ENCODE measurements at regions not wholly inside any gene's neighbourhood (a gene's known extent, or its start where the extent isn't known, plus 50 kb on each side); places are given as distances from the start of the nearest gene placed in this dataset.

GRCh38 chr2:224104668-224105386, 65.7 kb upstream of the SERPINE2 start:
- TF ChIP-seq RNF2 (IDR thresholded peaks at IDR 0.05; ENCODE audit: borderline replicate concordance, low read depth, low read length, missing control alignments, poor library complexity, severe bottlenecking) = no peak
- no peak for TF ChIP-seq SP4 (IDR thresholded peaks at IDR 0.05; ENCODE audit: low read length)
- TF ChIP-seq ASH2L (IDR thresholded peaks at IDR 0.05; ENCODE audit: low read length) = no peak
- TF ChIP-seq MAFK (IDR thresholded peaks at IDR 0.05; ENCODE audit: low read depth, low read length) = no peak
- TF ChIP-seq SP2 (IDR thresholded peaks at IDR 0.05; ENCODE audit: low read length) = no peak
- TF ChIP-seq SRF (IDR thresholded peaks at IDR 0.05; ENCODE audit: low read depth, low read length) = no peak
- TF ChIP-seq SUZ12 (IDR thresholded peaks at IDR 0.05; ENCODE audit: low read length) = no peak
- TF ChIP-seq RBBP5 (IDR thresholded peaks at IDR 0.05; ENCODE audit: borderline replicate concordance, low read depth, low read length) = no peak
- no peaks in the 10 kb centered on the region for H3K9me3 ChIP-seq (ENCODE audit: insufficient read depth in 2 of 2, low read depth in 1 of 2, low read length in 1 of 2)
- H3K23me2 ChIP-seq (ENCODE audit: low read depth, low read length) = no peaks in the 10 kb centered on the region
- no peak overlapping the region for H3K4me2 ChIP-seq (ENCODE audit: insufficient read depth in 1 of 2, low read depth in 2 of 2, low read length in 2 of 2)
- no peak overlapping the region for H2BK15ac ChIP-seq (ENCODE audit: low read length)
- no peak overlapping the region for H3K4me3 ChIP-seq (ENCODE audit: extremely low read depth in 1 of 4, insufficient read depth in 2 of 4, low read depth in 3 of 4, low read length in 4 of 4)
- ChIA-PET POLR2A (ENCODE audit: partially characterized antibody) (no interaction called here), CTCF (ENCODE audit: partially characterized antibody) (no interaction called here)
- FAIRE-seq (no peak), DNase-seq (ENCODE audit: low read depth in 1 of 2, low spot score in 2 of 2) (no peak)
- H4K5ac ChIP-seq (ENCODE audit: insufficient read length, low read depth, low read length) = no peak overlapping the region
- no peak overlapping the region for H3K18ac ChIP-seq (ENCODE audit: extremely low read depth, low read length)
- H3K79me1 ChIP-seq (ENCODE audit: low read depth, low read length) = no peaks in the 10 kb centered on the region
- H2AFZ ChIP-seq (ENCODE audit: low read length) = no peak overlapping the region
- H4K8ac ChIP-seq (ENCODE audit: extremely low read depth, insufficient read depth, low read length) = no peak overlapping the region
- no peak overlapping the region for H3K56ac ChIP-seq (replicated peaks; ENCODE audit: insufficient read length, low read depth, low read length)
- no peaks in the 10 kb centered on the region for H3K79me2 ChIP-seq (ENCODE audit: control insufficient read depth in 1 of 2, insufficient read depth in 2 of 2, low read length in 2 of 2)
- no peaks in the 10 kb centered on the region for H4K20me1 ChIP-seq (replicated peaks in 1 of 2; ENCODE audit: control insufficient read depth in 1 of 2, insufficient read depth in 2 of 2, low read length in 2 of 2)
- no peak overlapping the region for H2BK12ac ChIP-seq (ENCODE audit: low read depth, low read length)
- H3K27me3 ChIP-seq (replicated peaks in 1 of 4; ENCODE audit: control insufficient read depth in 3 of 4, extremely low read depth in 1 of 4, insufficient read depth in 3 of 4, low read length in 3 of 4) = no peaks in the 10 kb centered on the region
- no peak overlapping the region for H2AK5ac ChIP-seq (ENCODE audit: low read depth, low read length)
- H3K4me1 ChIP-seq (replicated peaks in 1 of 4; ENCODE audit: control insufficient read depth in 3 of 4, insufficient read depth in 4 of 4, low read length in 3 of 4) = no peaks in the 10 kb centered on the region
- 94% methylated on average over 1 of the region's 1 CpG; no CpG with 5 or more reads in 1 of the 2 experiments for WGBS, 2 experiments (ENCODE audit: extremely low coverage in 1 of 2, insufficient coverage in 1 of 2, insufficient read length in 1 of 2, insufficient replicate concordance in 2 of 2, low coverage in 1 of 2, low lambda C conversion rate in 2 of 2, missing lambda C conversion rate in 1 of 2)
- no peak overlapping the region for H2BK20ac ChIP-seq (ENCODE audit: low read length)
- no peak overlapping the region for H2BK5ac ChIP-seq (ENCODE audit: low read depth, low read length)
- H4K91ac ChIP-seq (replicated peaks; ENCODE audit: insufficient read length, low read length) = no peak overlapping the region
- no peak overlapping the region for H3K23ac ChIP-seq (ENCODE audit: insufficient read length)
- no peak overlapping the region for H2BK120ac ChIP-seq (replicated peaks; ENCODE audit: low read depth, low read length)
- H3K9ac ChIP-seq (replicated peaks in 1 of 4; ENCODE audit: extremely low read depth in 1 of 4, low read depth in 3 of 4, low read length in 3 of 4) = no peak overlapping the region
- H3K14ac ChIP-seq (ENCODE audit: insufficient read length) = no peak overlapping the region
- H3K36me3 ChIP-seq (ENCODE audit: control insufficient read depth in 2 of 4, insufficient read depth in 4 of 4, low read length in 3 of 4) = no peaks in the 10 kb centered on the region
- no peak overlapping the region for H3K27ac ChIP-seq (ENCODE audit: low read depth, low read length)
- no peak overlapping the region for H3K4ac ChIP-seq (replicated peaks; ENCODE audit: insufficient read length, low read depth, low read length)
